Stimulated activated CD8-positive, alpha-beta memory T cell treated with anti-CD3 and anti-CD28 coated beads, Interleukin-15, amount 100 ng/mL, for 24 hours (primary cell): ENCODE measurements at regions not wholly inside any gene's neighbourhood (a gene's known extent, or its start where the extent isn't known, plus 50 kb on each side); places are given as distances from the start of the nearest gene placed in this dataset.

Source experiments
- DNase-seq: peaks from one replicate; pipeline ENCODE4 v3.0.0-alpha.2; 2020; ENCODE audit warnings: low read depth

DNA sequence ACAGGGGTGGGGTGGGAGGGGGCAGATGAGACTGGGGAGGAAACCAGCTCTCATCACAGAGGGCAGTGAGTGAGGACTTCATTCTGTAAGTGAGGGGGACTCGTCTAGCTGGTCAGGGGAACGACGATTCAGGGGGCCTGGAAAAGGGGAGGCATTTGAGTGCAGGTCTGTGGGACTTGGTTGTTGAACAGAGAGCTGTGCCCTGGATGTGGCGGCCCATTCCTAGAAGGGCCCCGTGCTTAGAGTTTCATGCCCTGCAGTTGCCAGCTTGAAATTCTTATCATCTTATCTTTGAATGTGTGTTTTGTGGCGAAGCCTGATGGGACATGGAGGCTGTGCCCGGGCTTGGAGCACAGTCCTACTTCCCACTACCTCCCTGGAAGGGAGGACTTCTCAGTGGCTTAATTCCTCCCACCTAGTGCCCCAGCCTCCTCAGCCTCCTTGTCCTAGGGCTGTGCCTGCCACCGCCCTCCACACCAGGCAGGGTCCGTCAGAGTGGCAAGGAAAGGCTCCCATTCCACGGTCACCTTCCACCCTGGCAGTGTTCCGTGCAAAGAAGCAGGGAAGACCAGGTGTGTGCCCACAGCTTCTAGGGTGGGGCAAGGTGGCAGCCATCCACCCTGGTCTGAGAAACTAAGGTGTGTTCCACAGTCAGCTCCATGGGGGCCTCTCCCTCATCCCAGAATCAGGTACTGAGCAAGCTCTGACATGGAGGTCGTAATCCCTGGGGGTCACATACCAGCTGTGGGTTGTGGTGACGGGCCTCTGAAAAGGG is 59.7 kb upstream of the LMO1 start:
- DNase-seq, result no peak

- no peak for DNase-seq
Measured at GRCh38 chr11:8321876-8322275, 58.2 kb upstream of the LMO1 start.

GRCh38 chr11:8320076-8320475 is 56.4 kb upstream of the LMO1 start:
- no peak for DNase-seq

GRCh38 chr11:8318536-8318935 is 54.9 kb upstream of the LMO1 start:
- DNase-seq, result no peak

GRCh38 chr11:8317159-8317558 is 53.5 kb upstream of the LMO1 start:
- DNase-seq, result no peak

DNA sequence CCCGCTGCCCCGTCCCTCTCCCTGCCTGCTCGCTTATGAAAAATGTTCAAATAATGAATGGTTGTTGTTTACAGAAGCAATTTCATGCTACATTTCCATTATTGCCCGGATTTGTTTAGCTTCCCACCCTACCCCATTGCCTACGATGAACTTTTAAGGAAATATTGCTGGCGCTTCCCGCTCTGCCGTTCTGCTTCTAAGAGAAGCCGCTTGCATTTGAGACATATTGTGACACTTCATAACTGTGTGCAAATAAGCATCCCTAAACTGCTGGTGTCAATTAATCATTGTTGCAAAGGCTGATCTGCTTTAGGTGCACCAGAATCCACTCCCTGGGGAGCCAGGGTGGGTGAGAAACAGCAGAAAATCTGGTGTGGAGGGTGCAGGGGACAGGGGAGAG is 52.3 kb upstream of the LMO1 start:
- DNase-seq, result no peak

DNA sequence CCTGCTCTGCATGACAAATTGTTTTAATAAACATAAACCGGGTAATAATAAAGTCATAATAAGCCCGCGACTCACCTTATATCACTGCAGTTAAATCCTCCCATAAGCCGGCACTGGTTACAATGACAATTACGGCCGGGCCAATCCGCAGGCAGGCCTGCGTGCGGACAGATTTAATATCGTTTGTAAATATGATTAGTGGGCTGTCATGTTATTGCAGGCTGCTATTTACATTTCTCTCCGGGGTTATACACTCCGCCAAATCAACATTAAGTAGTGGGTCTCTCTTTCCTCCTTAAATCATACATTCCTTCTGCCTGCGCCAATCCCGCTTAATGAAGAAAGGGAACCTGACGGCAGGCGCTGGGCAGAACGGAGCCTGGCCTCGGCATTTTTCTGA is 51.8 kb upstream of the LMO1 start:
- no peak for DNase-seq

DNA sequence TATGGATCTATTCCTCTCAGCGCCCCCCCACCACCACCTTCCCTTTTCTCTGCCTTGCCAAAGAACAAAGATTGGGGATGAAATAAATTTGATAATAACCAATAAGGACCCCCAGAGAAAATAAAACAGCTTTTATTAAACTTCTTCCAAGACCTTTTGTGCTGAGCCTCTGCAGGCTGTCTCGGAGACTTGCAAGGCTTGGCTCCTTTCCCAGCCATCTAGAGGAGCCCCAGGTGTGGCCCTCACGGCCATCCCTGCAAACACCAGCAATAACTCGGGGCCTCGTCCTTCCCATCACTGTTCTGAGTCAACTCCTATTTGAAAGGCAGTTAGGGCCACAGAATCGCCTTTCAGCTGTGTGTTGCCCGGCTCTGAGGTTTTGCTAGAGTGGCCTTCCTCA is 51.2 kb upstream of the LMO1 start:
- DNase-seq, result no peak

DNA sequence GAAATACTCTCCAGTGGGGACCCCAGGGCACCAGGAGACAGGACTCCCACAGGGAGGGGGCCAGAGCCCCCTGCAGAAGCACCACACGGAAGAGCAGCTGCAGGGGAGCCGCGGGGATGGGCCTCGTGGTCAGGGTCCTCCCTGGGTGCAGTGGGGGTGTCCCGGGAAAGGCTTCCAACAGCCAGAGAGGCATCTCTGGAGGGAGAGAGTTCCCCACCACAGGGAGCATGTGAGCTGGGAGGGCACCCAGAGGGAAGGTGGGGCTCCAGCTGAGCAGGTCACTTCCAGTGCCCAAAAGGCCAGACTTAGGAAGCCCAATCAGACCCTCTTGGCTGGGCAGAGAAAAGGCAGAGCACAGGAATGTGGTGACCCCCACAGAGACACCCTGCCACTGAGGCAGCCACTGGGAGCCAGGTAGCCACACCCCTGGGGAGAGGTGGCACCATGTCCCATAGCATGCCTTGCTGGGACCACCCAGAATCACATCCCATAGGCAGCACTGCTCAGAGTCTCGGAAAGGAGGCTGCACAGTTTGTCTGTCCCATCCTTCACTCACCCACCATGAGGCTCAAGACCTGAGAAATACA is 49.9 kb upstream of the LMO1 start:
- no peak for DNase-seq
